Endodermal cell (in vitro differentiated cells): ENCODE measurements at regions not wholly inside any gene's neighbourhood (a gene's known extent, or its start where the extent isn't known, plus 50 kb on each side); places are given as distances from the start of the nearest gene placed in this dataset.

ENCODE experiments used
- DNase-seq: peaks from one replicate; pipeline ENCODE4 v3.0.0-alpha.2; 2017
- H3K27ac ChIP-seq: 2 replicates; pipeline ENCODE4 v1.5.1; 2013; ENCODE audit warnings: mild to moderate bottlenecking, low read depth, low read length, moderate library complexity
- H3K27me3 ChIP-seq: 2 replicates; pipeline ENCODE4 v1.6.1; 2013; ENCODE audit warnings: mild to moderate bottlenecking, low read length, moderate library complexity; ENCODE audit not compliant: insufficient read depth, control insufficient read depth, poor library complexity, severe bottlenecking
- H3K36me3 ChIP-seq: 2 replicates; pipeline ENCODE4 v1.7.0; 2013; ENCODE audit warnings: mild to moderate bottlenecking, low read length, moderate library complexity; ENCODE audit not compliant: control insufficient read depth, insufficient read depth
- H3K4me1 ChIP-seq: one replicate; pipeline ENCODE4 v1.7.0; 2013; ENCODE audit warnings: low read length; ENCODE audit not compliant: control insufficient read depth, insufficient read depth
- H3K4me3 ChIP-seq: 2 replicates; pipeline ENCODE4 v1.5.1; 2013; ENCODE audit warnings: mild to moderate bottlenecking, low read length, moderate library complexity
- H3K9ac ChIP-seq: 2 replicates; pipeline ENCODE4 v1.6.1; 2013; ENCODE audit warnings: mild to moderate bottlenecking, low read length, moderate library complexity; ENCODE audit not compliant: poor library complexity, severe bottlenecking; ENCODE audit errors: extremely low read depth
- H3K9me3 ChIP-seq: 2 replicates; pipeline ENCODE4 v1.6.1; 2013; ENCODE audit warnings: mild to moderate bottlenecking, low read length, moderate library complexity; ENCODE audit not compliant: control insufficient read depth
- H3K27ac Mint-ChIP-seq: 2 replicates; pipeline ENCODE4 v1.8.0; 2020; ENCODE audit warnings: mixed read lengths
- H3K27me3 Mint-ChIP-seq: 2 replicates; pipeline ENCODE4 v1.8.0; 2021; ENCODE audit warnings: mild to moderate bottlenecking, mixed read lengths; ENCODE audit not compliant: insufficient read depth
- H3K36me3 Mint-ChIP-seq: 2 replicates; pipeline ENCODE4 v1.8.0; 2020; ENCODE audit warnings: low read depth, mixed read lengths
- H3K4me1 Mint-ChIP-seq: 2 replicates; pipeline ENCODE4 v1.8.0; 2020; ENCODE audit warnings: mixed read lengths
- H3K4me3 Mint-ChIP-seq: 2 replicates; pipeline ENCODE4 v1.8.0; 2020; ENCODE audit warnings: mild to moderate bottlenecking, moderate library complexity, mixed read lengths
- H3K9me3 Mint-ChIP-seq: 2 replicates; pipeline ENCODE4 v1.8.0; 2020; ENCODE audit warnings: mild to moderate bottlenecking, mixed read lengths
- CTCF ChIP-seq: fragments of 200-600 bp; sonication (generic); conservative IDR thresholded peaks from 2 replicates; pipeline ENCODE4 v1.5.0; 2021; ENCODE audit warnings: antibody characterized with exemption, mild to moderate bottlenecking
- WGBS, 2 experiments: methylation state at CpG; one replicate each; pipeline versions ENCODE4 v1.1.5 to v1.1.7; 2013; ENCODE audit warnings: missing lambda C conversion rate in 2 of 2, mixed read lengths in 1 of 2; ENCODE audit not compliant: insufficient coverage in 1 of 2, insufficient read length in 1 of 2; 5-methylcytosine and 5-hydroxymethylcytosine counted together

DNA sequence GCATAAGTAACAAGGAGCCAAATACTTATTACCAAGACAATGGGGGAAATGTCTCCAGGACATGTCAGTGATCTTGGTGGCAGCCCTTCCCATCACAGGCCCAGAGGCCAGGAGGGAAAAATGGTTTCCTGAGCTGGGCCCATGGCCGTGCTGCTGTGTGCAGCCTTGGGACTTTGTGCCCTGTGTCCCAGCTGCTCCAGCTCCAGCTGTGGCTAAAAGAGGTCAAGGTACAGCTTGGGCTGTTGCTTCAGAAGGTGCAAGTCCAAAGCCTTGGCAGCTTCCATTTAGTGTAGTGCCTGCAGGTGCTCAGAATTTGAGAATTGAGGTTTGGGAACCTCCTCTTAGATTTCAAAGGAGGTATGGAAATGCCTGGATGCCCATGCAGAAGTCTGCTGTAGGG lies 212.3 kb upstream of the DCN start:
- no peak for DNase-seq
- Mint-ChIP-seq H3K9me3 (peaks cover 46% of the 10 kb centered on the region), H3K4me3 (no peak overlapping the region), H3K27me3 (peaks cover 4% of the 10 kb centered on the region), H3K27ac (no peak overlapping the region), H3K36me3 (peaks cover 12% of the 10 kb centered on the region), H3K4me1 (peaks cover 12% of the 10 kb centered on the region)
- H3K27ac ChIP-seq, result no peak overlapping the region
- H3K36me3 ChIP-seq, result no peaks in the 10 kb centered on the region
- peaks cover 21% of the 10 kb centered on the region for H3K9me3 ChIP-seq
- no peak overlapping the region for H3K9ac ChIP-seq
- TF ChIP-seq CTCF, result no peak
- H3K4me3 ChIP-seq, result no peak overlapping the region
- no peaks in the 10 kb centered on the region for H3K27me3 ChIP-seq
- H3K4me1 ChIP-seq, result peaks cover 4% of the 10 kb centered on the region
- WGBS, 2 experiments, result 56 to 92% methylated on average over 1 of the region's 1 CpG

DNA sequence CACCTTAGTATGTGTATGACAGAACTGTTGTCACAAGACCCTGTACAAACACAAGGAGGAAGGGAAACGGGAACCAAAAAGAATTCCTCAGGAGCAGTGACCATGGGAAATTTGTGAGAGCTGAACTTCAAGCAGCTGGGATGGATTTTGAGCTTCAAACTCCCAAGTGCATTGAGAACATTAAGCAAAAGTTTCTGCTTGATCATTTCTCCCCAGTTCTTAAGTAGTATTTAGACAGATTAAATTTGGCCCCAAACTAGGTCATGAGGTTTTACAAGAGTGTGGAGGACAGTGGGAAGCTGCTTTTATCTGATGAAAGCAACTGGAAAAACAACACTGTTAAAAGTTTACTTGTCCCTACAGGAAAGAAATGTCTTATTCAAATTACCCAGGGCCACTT lies 206.0 kb upstream of the DCN start:
- peaks cover 3% of the 10 kb centered on the region for H3K4me1 Mint-ChIP-seq
- no peaks in the 10 kb centered on the region for H3K36me3 ChIP-seq
- no peaks in the 10 kb centered on the region for H3K4me1 ChIP-seq
- no peak overlapping the region for H3K27ac Mint-ChIP-seq
- H3K27me3 ChIP-seq, result no peaks in the 10 kb centered on the region
- TF ChIP-seq CTCF, result no peak
- no peak for DNase-seq
- WGBS, 2 experiments, result 50 to 81% methylated on average over 1 of the region's 1 CpG
- peaks cover 19% of the 10 kb centered on the region for H3K9me3 Mint-ChIP-seq
- no peak overlapping the region for H3K4me3 Mint-ChIP-seq
- no peak overlapping the region for H3K27ac ChIP-seq
- H3K9ac ChIP-seq, result no peak overlapping the region
- H3K27me3 Mint-ChIP-seq, result no peaks in the 10 kb centered on the region
- no peak overlapping the region for H3K4me3 ChIP-seq
- H3K36me3 Mint-ChIP-seq, result no peaks in the 10 kb centered on the region
- peaks cover 18% of the 10 kb centered on the region for H3K9me3 ChIP-seq

GRCh38 chr12:91387461-91388134 lies 205.0 kb upstream of the DCN start:
- Histone ChIP-seq H3K4me3 (no peak overlapping the region), H3K9me3 (peaks cover 14% of the 10 kb centered on the region), H3K9ac (no peak overlapping the region), H3K4me1 (no peaks in the 10 kb centered on the region), H3K36me3 (no peaks in the 10 kb centered on the region), H3K27ac (no peak overlapping the region), H3K27me3 (no peaks in the 10 kb centered on the region)
- peaks cover 12% of the 10 kb centered on the region for H3K9me3 Mint-ChIP-seq
- WGBS, 2 experiments, result 77 to 90% methylated on average over 1 to 2 of the region's 2 CpGs
- DNase-seq, result no peak
- peaks cover 3% of the 10 kb centered on the region for H3K4me1 Mint-ChIP-seq
- no peak for TF ChIP-seq CTCF
- H3K36me3 Mint-ChIP-seq, result no peaks in the 10 kb centered on the region
- no peaks in the 10 kb centered on the region for H3K27me3 Mint-ChIP-seq
- H3K4me3 Mint-ChIP-seq, result no peak overlapping the region
- H3K27ac Mint-ChIP-seq, result no peak overlapping the region
